ENCODE measurements at regions not wholly inside any gene's neighbourhood (a gene's known extent, or its start where the extent isn't known, plus 50 kb on each side); places are given as distances from the start of the nearest gene placed in this dataset.

DNA sequence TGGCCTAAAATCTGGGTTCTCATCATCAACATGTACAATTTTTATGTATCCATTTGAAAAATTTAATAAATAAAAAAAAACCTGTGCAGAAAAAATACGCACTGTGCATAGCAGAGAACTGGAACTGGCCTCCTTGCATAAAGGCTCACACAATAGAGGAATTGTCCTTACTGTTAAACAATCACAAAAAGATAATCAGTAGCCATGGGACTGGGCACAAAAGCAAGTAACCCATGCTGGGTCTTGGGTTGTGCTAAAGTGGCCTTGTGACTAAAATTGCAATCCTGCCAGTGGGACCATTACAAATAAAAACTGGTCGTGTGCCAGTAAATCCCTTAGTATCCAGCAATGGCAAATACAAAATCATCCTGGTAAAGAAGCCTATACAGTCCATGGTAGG is 1646.6 kb downstream of the MAT2B start:
- no peak for DNase-seq

DNA sequence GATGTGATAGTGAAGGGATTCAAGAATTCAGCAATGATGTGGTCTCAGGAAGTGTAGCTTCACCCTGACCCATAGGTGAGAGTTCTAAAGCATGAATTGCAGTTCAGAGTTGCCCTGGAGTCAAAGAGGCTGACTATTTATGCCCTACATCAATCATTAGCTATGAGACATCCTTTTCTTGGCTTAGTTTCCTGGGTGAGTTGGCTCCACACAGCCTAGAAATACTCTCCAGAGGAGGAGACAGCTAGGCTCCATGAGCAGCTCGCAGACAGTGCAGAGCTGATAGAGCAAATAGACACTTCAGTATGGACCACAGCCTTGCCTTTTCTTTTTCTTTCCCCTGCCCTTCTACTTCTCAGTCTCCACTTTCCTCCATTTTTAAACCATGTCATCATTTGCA is 1651.8 kb downstream of the MAT2B start:
- no peak for DNase-seq

DNA sequence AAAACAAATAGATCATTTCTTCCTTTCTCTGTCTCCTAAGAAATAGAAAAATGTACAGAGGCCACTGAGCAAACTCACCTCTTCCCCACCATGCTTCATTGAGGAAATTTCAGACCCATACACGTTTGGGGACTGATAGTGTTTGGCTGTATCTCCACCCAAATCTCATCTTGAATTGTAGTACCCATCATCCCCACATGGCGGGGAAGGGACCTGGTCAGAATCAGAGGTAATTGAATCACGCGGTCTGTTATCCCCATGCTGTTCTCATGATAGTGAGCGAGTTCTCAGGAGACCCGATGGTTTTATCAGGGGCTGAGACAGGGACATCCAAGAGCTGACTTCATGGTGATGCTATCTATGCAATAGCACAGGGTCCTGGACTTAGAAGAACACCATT is 1655.8 kb downstream of the MAT2B start:
- DNase-seq, result peak in 1 of 2 experiments; percentile 1

DNA sequence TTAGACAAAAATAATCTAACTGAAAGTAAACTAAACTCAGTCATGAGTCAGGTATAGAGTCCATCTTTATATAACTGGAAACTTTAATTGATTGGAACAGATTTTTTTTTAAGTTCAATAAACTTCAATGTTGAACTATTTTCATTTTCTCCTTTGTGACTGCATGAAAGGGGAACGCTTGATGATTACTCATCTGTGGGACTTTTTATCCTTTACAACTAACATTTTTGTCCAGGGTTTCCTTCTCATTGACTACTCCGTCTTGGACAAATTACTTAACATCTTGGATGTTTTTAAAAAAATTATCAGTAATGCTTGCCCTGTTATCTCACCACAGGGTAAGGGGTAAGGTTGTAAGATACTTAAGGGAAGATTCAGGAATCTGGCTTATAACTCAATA is 1658.4 kb downstream of the MAT2B start:
- no peak for DNase-seq

DNA sequence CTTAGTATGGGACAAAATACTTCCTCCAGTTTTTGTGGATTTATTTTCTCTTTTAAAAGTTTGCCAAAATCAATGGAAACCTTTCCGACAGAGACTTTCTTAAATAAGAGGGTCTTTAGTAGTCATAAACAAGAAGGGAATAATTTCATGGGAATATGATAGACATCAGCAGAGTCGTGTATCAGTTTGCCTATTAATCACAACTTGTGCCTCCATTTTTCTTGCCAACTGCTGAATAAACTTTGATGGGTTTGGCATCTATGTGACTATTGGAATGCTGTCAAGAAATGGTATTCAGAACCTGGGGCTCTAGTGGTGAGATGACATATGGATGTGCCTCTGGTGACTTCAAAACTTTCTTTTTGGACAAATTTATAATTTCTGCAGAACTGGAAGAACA is 1668.2 kb downstream of the MAT2B start:
- no peak for DNase-seq

DNA sequence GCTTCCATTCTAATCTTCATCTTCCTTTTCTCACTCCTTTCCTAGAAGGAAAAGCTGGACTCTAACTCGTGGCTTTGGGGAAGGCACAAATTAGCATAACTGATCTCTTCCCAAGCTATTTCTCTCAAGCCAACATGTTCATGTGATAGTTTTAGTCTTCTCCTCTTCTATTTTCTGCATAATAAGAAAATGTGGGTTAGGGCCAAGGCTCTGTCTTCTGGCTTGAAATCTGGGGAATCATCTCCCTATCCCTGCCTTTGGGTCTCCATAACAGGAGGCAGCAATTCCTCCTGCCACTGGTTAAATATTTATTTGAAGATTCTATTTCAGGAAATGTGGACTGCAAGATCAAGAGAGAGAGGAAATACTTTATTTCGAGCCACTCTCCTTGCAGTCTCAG is 1669.6 kb downstream of the MAT2B start:
- DNase-seq, result no peak

DNA sequence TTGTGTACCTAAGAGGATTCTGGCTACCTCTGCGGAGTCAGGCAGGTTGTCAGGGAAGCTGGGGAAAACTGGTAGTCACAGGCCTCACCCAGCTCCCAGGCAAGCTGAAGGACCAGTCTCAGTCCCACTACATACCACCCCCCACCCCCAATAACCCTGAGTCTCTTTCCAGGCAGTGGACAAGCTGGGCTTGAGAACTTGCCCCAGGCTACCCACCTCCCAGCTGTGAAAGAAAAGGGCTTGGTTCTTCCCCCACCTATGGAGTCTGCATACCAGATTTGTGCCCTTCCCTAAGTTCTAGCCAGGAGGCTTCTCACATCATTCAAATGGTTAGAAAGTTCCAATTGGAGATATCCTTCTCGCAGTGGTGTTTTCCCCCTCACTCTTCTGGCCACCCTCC is 1678.8 kb downstream of the MAT2B start:
- no peak for DNase-seq

DNA sequence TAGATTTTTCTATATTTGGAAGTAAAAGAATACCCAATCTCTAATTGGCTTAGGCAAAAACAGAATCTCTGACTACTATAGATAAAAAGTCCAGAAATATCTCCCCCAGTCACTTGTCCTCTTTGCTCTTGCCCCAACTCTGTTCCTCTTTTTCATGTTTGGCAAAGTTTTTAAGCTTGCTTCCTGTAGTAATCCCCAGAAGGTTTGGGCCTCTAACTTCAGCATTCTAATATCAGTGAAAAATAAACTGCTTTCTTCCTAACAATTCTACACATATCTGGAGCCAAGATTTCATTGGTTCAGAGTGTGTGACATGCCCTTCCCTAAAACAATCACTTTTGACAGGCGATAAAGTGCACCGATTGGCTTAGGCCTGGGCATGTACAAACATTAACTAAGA is 1680.3 kb downstream of the MAT2B start:
- no peak for DNase-seq

DNA sequence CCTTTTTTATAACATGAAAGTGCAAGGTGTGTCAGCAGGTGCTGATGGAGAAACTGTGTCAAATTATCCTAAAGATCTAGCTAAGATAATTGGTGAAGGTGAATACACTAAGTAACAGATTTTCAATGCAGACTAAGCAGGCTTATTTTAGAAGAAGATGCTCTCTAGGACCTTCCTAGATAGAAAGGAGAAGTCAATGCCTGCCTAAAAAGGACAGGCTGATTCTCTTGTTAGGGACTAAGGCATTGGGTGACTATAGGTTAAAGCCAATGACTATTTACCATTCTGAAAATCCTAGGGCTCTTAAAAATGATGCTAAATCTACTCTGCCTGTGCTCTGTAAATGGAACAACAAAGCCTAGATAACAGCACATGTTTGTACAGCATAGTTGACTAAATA is 1682.4 kb downstream of the MAT2B start:
- DNase-seq, result no peak

DNA sequence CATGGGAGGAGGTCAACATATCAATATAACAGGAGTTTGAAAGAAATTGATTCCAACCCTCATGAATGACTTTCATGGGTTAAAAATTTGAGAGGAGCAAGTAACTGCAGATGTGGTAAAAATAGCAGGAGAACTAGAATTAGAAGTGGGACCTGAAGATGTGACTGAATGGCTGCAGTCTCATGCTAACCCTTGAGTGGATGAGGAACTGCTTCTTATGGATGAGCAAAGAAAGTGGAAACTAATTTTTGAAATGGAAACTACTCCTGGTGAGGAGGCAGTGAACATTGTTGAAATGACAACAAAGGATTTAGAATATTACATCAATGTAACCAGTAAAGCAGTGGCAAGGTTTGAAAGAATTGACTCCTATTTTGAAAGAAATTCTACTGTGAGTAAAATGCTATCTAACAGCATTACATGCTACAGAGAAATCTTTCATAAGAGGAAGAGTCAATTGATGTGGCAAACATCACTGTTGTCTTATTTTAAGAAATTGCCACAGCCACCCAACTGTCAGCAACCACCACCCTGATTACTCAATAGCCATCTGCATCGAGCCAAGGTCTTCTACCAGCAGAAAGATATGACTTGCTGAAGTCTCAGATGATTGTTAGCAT is 1683.2 kb downstream of the MAT2B start:
- no peak for DNase-seq

DNA sequence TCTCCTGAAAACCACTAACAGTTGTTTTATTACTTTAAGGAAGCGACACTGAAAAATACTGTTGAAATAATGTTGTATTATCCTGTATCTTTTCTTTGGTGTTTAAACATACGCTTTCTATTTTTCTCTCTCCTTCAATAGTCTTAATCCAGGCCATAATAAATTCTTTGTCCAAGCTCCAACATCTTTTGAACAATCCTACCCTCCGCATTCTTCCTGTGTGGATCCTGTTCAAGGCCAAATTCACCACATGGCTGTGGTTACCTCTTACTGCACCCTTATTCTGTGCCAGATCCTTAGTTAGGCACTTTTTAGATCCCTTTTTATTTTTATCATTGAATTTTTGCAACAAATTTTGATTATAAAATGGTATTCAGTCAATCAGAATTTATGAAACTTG is 1691.5 kb downstream of the MAT2B start:
- no peak for DNase-seq

DNA sequence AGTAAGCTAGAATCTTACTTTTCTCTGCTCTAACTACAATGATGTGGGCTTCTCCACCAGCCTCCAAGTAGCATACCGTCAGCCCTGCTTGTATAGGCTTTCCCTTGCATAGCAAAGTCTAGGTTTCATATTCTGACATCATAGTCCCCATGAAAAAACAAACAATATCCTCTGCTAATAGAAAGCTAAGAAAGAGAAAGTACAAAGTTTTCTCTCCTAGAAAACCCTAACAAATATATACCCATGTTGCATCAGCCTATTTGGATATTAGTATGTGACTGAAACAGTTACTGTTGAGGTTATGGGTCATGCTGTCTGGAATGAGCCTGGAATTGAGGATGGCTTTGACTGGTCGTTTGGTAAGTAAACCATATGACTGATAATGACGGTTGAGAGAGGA is 1696.0 kb downstream of the MAT2B start:
- DNase-seq, result no peak

DNA sequence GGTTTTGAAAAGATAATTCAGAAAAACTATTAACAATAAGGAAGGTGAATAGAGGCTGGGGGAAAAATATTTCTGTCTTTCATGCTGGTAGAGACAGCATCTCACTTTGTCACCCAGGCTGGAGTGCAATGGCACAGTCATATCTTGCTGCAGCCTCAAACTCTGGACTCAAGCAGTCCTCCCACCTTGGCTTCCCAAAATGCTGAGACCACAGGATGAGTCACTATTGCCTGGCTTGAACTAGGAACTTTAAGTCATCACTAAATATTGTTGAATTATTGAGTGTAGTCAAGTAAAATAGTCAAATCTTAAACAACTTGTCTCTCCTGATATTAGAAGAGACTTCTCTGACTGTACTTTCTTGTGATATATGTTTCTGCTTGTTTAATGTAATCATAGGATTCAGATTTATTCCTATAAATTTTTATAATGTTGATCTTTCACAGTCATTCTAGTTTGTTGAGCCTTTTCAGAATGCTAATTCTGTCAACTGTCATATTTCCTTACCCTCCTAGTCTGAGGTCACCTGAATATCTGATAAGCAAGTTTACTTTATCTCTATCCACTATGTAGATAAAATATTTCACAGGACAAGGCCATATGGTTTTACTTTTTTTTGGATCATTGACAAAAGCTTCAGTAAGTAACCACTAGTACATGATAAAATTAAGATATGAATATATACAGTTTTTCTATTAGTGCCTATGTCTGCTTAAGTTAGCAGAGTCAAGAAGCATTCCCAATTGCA is 1696.5 kb downstream of the MAT2B start:
- no peak for DNase-seq

DNA sequence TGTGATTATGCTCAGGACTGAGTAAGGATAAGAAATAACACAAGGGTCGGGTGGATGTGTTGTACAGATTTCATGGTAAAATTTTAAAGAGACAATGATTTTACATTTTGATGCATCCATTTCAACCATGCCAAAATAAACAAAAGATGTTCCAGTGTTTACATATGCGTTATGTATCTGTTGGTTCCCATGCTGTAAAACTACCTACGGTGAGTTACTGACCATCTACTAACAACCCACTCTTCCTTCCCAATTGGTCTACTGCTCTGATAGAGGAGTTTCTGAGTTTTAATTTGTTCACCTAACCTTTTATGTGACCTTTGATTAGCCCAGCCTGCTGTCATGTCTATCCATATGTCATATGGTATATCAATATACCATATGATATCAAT is 1697.1 kb downstream of the MAT2B start:
- DNase-seq, result no peak

DNA sequence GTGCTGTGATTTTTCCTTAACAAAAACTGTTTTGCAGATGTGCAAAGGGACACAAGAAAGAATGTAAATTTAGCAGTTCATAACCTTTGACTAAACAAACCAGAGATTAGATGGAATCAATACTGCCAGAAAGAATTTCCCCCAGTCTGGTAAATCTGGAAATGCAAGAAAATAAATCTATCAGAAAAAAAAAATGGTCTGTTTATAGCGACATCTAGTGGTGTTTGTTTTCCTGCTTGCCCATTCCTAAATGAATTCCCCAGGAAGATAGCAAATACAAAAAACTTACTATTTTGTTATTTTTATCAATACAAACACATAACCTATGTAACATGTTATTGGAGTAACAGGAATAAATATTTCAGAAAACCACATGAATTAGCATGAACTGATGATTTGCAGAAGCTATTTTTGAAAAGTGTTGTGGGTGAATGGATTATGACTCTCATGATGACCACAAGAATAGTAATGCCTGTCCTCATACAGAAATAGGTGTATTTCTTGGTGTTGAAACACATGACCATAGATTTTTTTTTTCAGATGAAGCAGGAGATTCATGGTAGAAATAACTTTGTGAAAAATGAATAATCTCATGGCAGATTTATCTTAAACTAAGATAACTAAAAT is 1703.8 kb downstream of the MAT2B start:
- DNase-seq, result no peak

DNA sequence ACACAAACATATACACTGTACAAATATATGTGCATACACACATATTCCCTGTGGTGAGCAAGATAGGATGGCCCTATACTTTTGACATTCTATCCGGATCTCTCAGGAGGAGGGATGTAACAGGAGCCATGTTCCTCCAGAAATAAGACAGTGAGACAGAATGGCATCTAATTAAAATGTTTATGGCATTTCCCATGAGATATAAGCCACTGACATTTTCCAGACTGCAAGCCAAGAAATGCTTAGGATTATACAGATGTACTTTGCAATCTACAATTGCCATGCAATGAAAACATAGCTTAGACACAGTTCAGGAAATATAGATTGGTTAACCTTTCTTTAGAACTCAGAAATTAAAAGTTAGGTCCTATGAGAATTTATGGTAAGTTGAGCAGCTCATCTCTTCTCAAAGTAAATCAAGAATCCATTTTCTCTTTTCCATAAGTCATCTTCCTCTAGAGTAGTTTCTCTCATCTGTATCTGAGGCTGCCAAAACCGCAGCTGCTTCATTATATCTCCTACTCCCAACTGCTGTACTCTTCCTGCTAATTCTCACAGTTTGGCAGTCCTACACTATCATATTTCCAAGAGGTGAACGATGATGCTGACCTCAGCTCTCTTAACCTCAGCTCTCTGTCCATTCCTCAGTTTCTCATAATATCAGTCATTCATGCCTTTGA is 1719.1 kb downstream of the MAT2B start:
- no peak for DNase-seq

DNA sequence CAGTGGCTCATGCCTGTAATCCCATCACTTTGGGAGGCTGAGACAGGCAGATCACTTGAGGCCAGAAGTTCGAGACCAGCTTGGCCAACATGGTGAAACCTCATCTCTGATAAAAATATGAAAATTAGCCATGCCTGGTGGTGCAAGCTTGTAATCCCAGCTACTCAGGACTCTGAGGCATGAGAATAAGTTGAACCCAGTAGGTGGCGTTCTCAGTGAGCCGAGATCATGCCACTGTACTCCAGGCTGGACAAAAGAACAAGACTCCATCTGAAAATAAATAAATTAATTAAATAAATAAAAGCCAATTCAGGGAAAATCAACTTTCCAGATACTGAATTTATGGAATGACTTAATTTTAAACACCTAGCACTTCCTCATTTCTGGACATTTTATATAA is 1722.1 kb downstream of the MAT2B start:
- DNase-seq, result no peak

DNA sequence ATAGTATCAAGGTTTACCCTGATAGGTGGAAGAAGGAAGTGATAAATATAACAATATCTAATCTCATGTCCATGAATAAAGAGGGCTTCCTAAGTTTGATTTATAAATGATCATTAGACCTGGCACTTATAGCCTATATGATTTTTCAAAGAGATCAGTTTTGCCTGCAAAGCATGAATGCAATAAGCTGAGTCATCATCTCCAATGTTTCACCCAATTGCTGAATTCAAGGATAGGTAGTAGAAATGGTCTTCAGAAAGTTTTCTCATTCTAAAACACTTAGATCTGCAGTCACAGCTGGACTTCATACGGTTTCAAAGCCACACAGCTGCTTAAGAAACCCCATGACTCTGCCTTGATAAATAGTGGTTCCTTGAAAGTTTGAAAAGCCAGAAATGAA is 1722.8 kb downstream of the MAT2B start:
- DNase-seq, result no peak

DNA sequence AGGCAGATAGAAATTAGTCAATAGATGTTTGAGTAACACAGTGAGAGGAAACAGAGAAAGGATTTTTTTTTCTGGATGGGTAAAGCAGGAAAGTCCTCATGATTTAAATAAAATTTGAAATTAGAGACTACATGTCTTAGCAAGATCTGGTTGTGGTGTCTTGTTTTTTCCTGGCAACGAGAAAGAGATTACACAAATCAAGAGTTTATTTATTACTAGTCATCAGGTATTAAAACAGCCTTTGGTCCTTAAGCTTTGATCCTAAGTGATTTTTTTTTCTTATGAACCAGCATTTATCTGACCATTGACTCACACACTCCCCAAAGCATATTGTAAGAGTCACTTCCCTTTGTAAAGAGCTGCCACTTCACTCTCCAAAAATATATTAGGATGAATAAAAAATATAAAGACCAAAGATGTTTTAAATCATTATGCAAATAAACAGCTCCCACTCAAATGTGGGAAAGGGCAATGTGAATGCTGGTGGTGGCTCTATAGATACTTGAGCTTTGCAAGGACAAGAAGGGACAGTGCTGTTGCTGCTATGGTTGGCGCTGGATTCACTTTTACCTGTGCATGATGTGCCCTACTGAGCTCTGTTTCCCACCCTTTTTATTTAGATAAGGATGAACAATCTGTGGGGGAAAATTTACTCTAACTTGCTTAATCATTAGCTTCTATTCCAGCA is 1726.5 kb downstream of the MAT2B start:
- no peak for DNase-seq

DNA sequence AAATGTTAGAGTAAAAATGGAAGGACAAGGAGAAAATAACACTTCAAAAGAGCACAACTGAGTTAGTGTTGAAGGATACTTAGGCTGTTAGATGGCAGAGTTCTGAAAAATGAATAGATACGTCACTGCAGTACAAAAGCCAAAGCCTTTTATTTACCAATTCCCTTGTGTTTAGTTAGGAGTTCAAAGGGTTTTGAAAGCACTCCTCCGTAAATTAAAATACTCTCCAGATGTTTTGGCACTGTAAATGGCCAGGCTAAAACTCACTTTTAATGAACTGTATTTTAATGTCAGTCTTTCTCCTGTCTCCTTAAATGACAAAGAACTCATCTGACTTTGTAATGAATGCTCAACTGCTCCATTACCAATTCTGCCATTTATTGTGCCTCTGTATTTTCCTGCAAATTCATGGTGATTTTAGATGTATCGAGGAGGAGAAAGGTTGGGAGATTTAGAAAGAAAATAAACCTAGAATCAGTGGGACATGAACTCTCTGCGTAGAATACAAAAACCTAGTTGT is 1727.2 kb downstream of the MAT2B start:
- no peak for DNase-seq

DNA sequence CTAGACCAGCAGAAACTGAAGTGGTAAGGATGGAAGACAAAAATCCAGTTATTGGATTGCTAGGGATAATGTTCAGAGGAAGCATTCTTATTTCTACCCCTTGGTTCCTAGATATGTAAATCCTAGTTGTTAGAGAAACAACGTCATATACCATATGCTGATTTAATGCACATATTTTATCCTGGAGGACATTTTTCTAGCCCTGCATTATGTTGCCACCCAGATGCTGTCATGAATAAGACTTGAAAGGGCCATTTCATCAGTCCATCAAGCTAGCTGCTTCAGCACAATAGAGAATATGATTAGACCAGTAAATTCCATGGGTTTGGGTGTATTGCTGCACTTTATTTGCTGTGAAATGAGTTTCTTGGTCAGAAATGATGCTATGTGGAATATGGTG is 1736.4 kb downstream of the MAT2B start:
- no peak for DNase-seq

DNA sequence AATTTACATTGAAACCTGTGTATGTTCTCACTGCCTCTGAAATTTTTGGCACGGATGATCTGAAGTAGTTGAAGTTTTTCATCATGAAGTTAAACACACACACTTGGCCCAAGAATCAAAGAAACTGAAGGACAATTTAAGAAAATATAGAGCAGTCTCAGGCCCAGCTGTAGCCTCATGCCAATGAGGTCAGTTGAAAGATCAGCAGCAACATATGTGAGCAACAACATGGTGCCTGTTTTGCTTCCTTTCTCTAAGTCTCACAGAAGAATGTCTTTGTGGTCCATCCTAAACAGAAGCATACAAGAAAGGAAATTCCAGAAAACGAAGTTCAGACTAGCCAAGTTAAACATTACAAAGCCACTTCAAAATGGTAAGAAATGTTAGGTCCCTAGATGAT is 1737.2 kb downstream of the MAT2B start:
- DNase-seq, result no peak

DNA sequence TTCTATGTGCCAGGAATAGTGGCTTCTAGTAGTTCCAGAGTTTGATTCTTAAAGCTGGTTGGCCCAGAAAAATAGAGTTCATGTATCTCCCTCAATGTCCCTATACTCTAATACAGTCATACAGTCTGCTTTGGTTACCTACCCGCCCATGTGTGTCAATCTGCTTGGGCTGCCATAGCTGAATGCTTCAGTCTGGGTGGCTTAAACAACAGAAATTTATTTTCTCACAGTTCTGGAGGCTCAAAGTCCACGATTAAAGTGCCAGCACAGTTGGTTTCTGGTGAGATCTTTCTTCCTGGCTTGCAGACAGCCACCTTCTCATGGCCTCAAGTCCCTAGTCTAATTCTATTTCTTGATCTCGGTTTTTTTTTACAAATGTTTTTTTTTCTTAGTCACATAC is 1739.0 kb downstream of the MAT2B start:
- DNase-seq, result no peak
